K562 (cell line): ENCODE measurements at regions not wholly inside any gene's neighbourhood (a gene's known extent, or its start where the extent isn't known, plus 50 kb on each side); places are given as distances from the start of the nearest gene placed in this dataset.

ENCODE experiments used
- ATAC-seq: fragments of 200-7000 bp; cut with Tn5 transposase; 3 replicates; pipeline ENCODE4 v1.9.1; 2020; ENCODE audit warnings: moderate library complexity
- BruUV-seq: library from RNA; stranded (reverse); fragments of 400-500 nt; replicated peaks from 2 replicates; lab custom pipeline; 2021; lab: Mats Ljungman, UMichigan
- CTCF ChIA-PET: fragments of 300-600 bp; formaldehyde crosslinking; extraction: SDS; loops from one replicate; lab custom pipeline; 2021; ENCODE audit warnings: low intra/inter-chr PET ratio; lab: Yijun Ruan, JAX
- POLR2A ChIA-PET: fragments of 300-600, 350-650 bp; sonication (Branson Sonifier 250); formaldehyde crosslinking; extraction: SDS; loops from one replicate; lab custom pipeline; 2021; ENCODE audit warnings: antibody characterized with exemption, inconsistent platforms; lab: Yijun Ruan, JAX
- DNase-seq, 4 experiments: peaks; one replicate each; pipeline versions ENCODE4 v3.0.0 to v3.0.0-alpha.2; 2011 to 2018; ENCODE audit warnings: low spot score in 3 of 4, mixed read lengths in 3 of 4; ENCODE audit errors: extremely low read depth in 1 of 4
- FAIRE-seq: peaks from 2 replicates; lab custom pipeline; 2011; peaks lifted over from hg19 to GRCh38; lab: Jason Lieb, UNC
- H2AFZ ChIP-seq: 2 replicates; pipeline ENCODE4 v1.6.0; 2011; ENCODE audit warnings: low read depth, low read length, control low read depth, inconsistent platforms
- H3K27ac ChIP-seq: fragments of 200-600 bp; 3 replicates; pipeline ENCODE4 v1.8.0; 2011; ENCODE audit warnings: low read depth, mild to moderate bottlenecking, control low read depth, inconsistent platforms, low read length, moderate library complexity, mixed read lengths; ENCODE audit errors: extremely low read depth
- H3K27me3 ChIP-seq, 2 experiments: fragments of 300-600 bp in 1 of 2; 2 replicates in 1 of 2; 3 replicates in 1 of 2; pipeline versions ENCODE4 v1.6.0 to v1.8.0; 2011; ENCODE audit warnings: inconsistent platforms in 2 of 2, low read length in 2 of 2, mild to moderate bottlenecking in 1 of 2, mixed read lengths in 1 of 2, moderate library complexity in 1 of 2; ENCODE audit not compliant: control insufficient read depth in 2 of 2, insufficient read depth in 2 of 2
- H3K36me3 ChIP-seq: fragments of 300-600 bp; 3 replicates; pipeline ENCODE4 v1.8.0; 2011; ENCODE audit warnings: mild to moderate bottlenecking, low read length, inconsistent platforms; ENCODE audit not compliant: control insufficient read depth, insufficient read depth
- H3K4me1 ChIP-seq, 2 experiments: fragments of 200-600 bp in 1 of 2; replicated peaks in 1 of 2; 2 replicates in 1 of 2; 3 replicates in 1 of 2; pipeline versions ENCODE4 v1.5.1 to v1.8.0; 2011; ENCODE audit warnings: inconsistent platforms in 2 of 2, low read length in 2 of 2, mild to moderate bottlenecking in 1 of 2, mixed read lengths in 1 of 2, moderate library complexity in 1 of 2; ENCODE audit not compliant: control insufficient read depth in 2 of 2, insufficient read depth in 2 of 2
- H3K4me2 ChIP-seq: 2 replicates; pipeline ENCODE4 v1.6.1; 2011; ENCODE audit warnings: low read length, control low read depth, inconsistent platforms, mixed read lengths; ENCODE audit not compliant: insufficient read depth
- H3K4me3 ChIP-seq: fragments of 200-600 bp; sonication (generic), shearing (Covaris generic); 2 replicates; pipeline ENCODE4 v1.5.1; 2016; ENCODE audit warnings: control low read depth, inconsistent platforms
- H3K79me2 ChIP-seq: fragments of 200-600 bp; 3 replicates; pipeline ENCODE4 v1.8.0; 2011; ENCODE audit warnings: low read length, inconsistent platforms; ENCODE audit not compliant: control insufficient read depth, insufficient read depth
- H3K9ac ChIP-seq, 2 experiments: 2 replicates each; pipeline versions ENCODE4 v1.6.0 to v1.6.1; 2011; ENCODE audit warnings: low read depth in 2 of 2, low read length in 2 of 2, control low read depth in 1 of 2, inconsistent platforms in 1 of 2, mild to moderate bottlenecking in 1 of 2, mixed read lengths in 1 of 2; ENCODE audit not compliant: insufficient read depth in 1 of 2
- H3K9me1 ChIP-seq: one replicate; pipeline ENCODE4 v1.6.0; 2011; ENCODE audit warnings: inconsistent platforms, mild to moderate bottlenecking, low read length, moderate library complexity; ENCODE audit not compliant: control insufficient read depth, insufficient read depth
- H3K9me3 ChIP-seq: replicated peaks from 2 replicates; pipeline ENCODE4 v1.5.1; 2011; ENCODE audit warnings: low read depth, low read length, inconsistent platforms; ENCODE audit not compliant: control insufficient read depth, insufficient read depth
- H4K20me1 ChIP-seq: replicated peaks from 2 replicates; pipeline ENCODE4 v1.6.1; 2011; ENCODE audit warnings: low read length, inconsistent platforms, mixed read lengths; ENCODE audit not compliant: control insufficient read depth, insufficient read depth
- FOXK2 ChIP-seq, 2 experiments: fragments of 450-650 bp; IDR thresholded peaks in 1 of 2; conservative IDR thresholded peaks in 1 of 2; 2 replicates each; pipeline ENCODE4 v1.6.1; 2016; ENCODE audit warnings: low read depth in 2 of 2, mild to moderate bottlenecking in 1 of 2
- HIVEP1 ChIP-seq: fragments of 250-450 bp; sonication (Bioruptor Pico); IDR thresholded peaks from 2 replicates; pipeline ENCODE4 v1.4.0; 2020; ENCODE audit warnings: mild to moderate bottlenecking
- NRF1 ChIP-seq, 2 experiments: fragments of 450-650 bp; IDR thresholded peaks in 1 of 2; conservative IDR thresholded peaks in 1 of 2; 2 replicates each; pipeline ENCODE4 v1.6.1; 2014; ENCODE audit warnings: mild to moderate bottlenecking in 2 of 2
- SREBF1 ChIP-seq: fragments of 150-350 bp; IDR thresholded peaks from 2 replicates; pipeline ENCODE4 v1.6.1; 2014; ENCODE audit warnings: antibody characterized with exemption, low read depth, low read length, borderline replicate concordance
- TEAD1 ChIP-seq, 2 experiments: fragments of 450-650 bp in 1 of 2; sonication (generic) in 1 of 2; formaldehyde crosslinking; IDR thresholded peaks; 2 replicates each; pipeline versions ENCODE4 v1.4.0 to v1.8.0; 2020 to 2022; ENCODE audit warnings: mild to moderate bottlenecking in 2 of 2, missing genetic modification reagents in 1 of 2
- ZC3H8 ChIP-seq: fragments of 450-650 bp; IDR thresholded peaks from 2 replicates; pipeline ENCODE4 v1.6.1; 2017
- ZNF318 ChIP-seq, 2 experiments: fragments of 450-650 bp; IDR thresholded peaks; 2 replicates each; pipeline ENCODE4 v1.6.1; 2016; ENCODE audit warnings: mild to moderate bottlenecking in 2 of 2, borderline replicate concordance in 1 of 2, low read depth in 1 of 2, moderate library complexity in 1 of 2
- ZNF695 ChIP-seq: fragments of 450-650 bp; formaldehyde crosslinking; IDR thresholded peaks from 2 replicates; pipeline ENCODE4 v1.4.0; 2020; ENCODE audit warnings: mild to moderate bottlenecking, moderate library complexity
- WGBS: fragments of 100-300 bp; shearing (Covaris generic); methylation state at CpG from one replicate; pipeline ENCODE4 v1.1.6; 2016; ENCODE audit warnings: low coverage, mixed read lengths; ENCODE audit not compliant: insufficient coverage; ENCODE audit errors: missing lambda C conversion rate; 5-methylcytosine and 5-hydroxymethylcytosine counted together
- in situ Hi-C: fragments of 300-500 bp; cut with MboI; formaldehyde crosslinking; loops from 4 replicates; pipeline ENCODE4 v1.15.0; 2018; ENCODE audit warnings: inconsistent platforms, mixed read lengths
- intact Hi-C: fragments of 100-400 bp; cut with micrococcal nuclease; formaldehyde crosslinking; loops from 2 replicates; pipeline ENCODE4 v1.14.2; 2022

GRCh38 chrX:149060921-149061320, 444.2 kb downstream of the IDS start:
- TF ChIP-seq HIVEP1 (CRISPR knock-in tag), result no peak
- TF ChIP-seq TEAD1 (CRISPR knock-in tag; IDR thresholded peaks at IDR 0.05), result no peak
- no peak for TF ChIP-seq SREBF1
- TF ChIP-seq ZC3H8, result no peak
- no peak for TF ChIP-seq ZNF695 (CRISPR knock-in tag)
- TF ChIP-seq ZNF318 (IDR thresholded peaks at IDR 0.05; ENCODE audit: borderline replicate concordance in 1 of 2, low read depth in 1 of 2), result no peak
- no peak for TF ChIP-seq NRF1 (conservative IDR thresholded peaks at IDR 0.05 in 1 of 2, IDR thresholded peaks at IDR 0.05 in 1 of 2)
- TF ChIP-seq FOXK2 (conservative IDR thresholded peaks at IDR 0.05 in 1 of 2, IDR thresholded peaks at IDR 0.05 in 1 of 2; ENCODE audit: low read depth in 2 of 2), result no peak
- Histone ChIP-seq H3K79me2 (no peaks in the 10 kb centered on the region), H3K36me3 (no peaks in the 10 kb centered on the region), H3K9ac (no peak overlapping the region), H3K27ac (no peak overlapping the region), H4K20me1 (no peaks in the 10 kb centered on the region), H3K4me2 (no peak overlapping the region), H3K9me3 (no peaks in the 10 kb centered on the region), H3K9me1 (no peaks in the 10 kb centered on the region), H3K27me3 (no peaks in the 10 kb centered on the region), H3K4me3 (no peak overlapping the region), H3K4me1 (no peaks in the 10 kb centered on the region), H2AFZ (no peak overlapping the region)
- ChIA-PET POLR2A (no interaction called here), CTCF (no interaction called here)
- BruUV-seq, result no TSS peak
- no peak for DNase-seq
- no peak for FAIRE-seq
- no peak for ATAC-seq
- intact Hi-C loops (no loop called here), in situ Hi-C loops (no loop called here)
- WGBS, result 0% methylated on average over 2 of the region's 2 CpGs
